SK-N-SH (cell line): ENCODE measurements at regions not wholly inside any gene's neighbourhood (a gene's known extent, or its start where the extent isn't known, plus 50 kb on each side); places are given as distances from the start of the nearest gene placed in this dataset.

Experiments used
- CTCF ChIA-PET: fragments of 300-600, 350-600 bp; formaldehyde crosslinking; extraction: SDS; loops from one replicate; lab custom pipeline; 2021; lab: Yijun Ruan, JAX
- POLR2A ChIA-PET: fragments of 350-600 bp; sonication (Branson Sonifier 250); formaldehyde crosslinking; extraction: SDS; loops from one replicate; lab custom pipeline; 2020; ENCODE audit warnings: antibody characterized with exemption, inconsistent platforms; lab: Yijun Ruan, JAX
- DNase-seq: peaks from one replicate; pipeline ENCODE4 v3.0.0; 2012
- H2AFZ ChIP-seq: fragments of 200-600 bp; sonication (generic); 2 replicates; pipeline ENCODE4 v1.8.1; 2016; ENCODE audit warnings: antibody characterized with exemption, mild to moderate bottlenecking, low read depth
- H3F3A ChIP-seq: fragments of 200-600 bp; sonication (generic); replicated peaks from 2 replicates; pipeline ENCODE3; 2016; ENCODE audit warnings: antibody characterized with exemption, mild to moderate bottlenecking; ENCODE audit not compliant: insufficient read depth
- H3K27ac ChIP-seq, 2 experiments: fragments of 200-500 bp in 1 of 2; fragments of 200-600 bp in 1 of 2; sonication (Bioruptor generic) in 1 of 2; sonication (generic), shearing (Covaris generic) in 1 of 2; 2 replicates each; pipeline versions ENCODE4 v1.5.1 to v1.6.1; 2014 to 2016; ENCODE audit warnings: low read depth in 2 of 2, inconsistent platforms in 1 of 2, low read length in 1 of 2, mild to moderate bottlenecking in 1 of 2, mixed read lengths in 1 of 2
- H3K27me3 ChIP-seq: fragments of 200-600 bp; sonication (generic), shearing (Covaris generic); 2 replicates; pipeline ENCODE4 v1.6.1; 2016; ENCODE audit warnings: mixed run types; ENCODE audit not compliant: insufficient read depth
- H3K36me3 ChIP-seq, 2 experiments: fragments of 200-500 bp in 1 of 2; fragments of 200-600 bp in 1 of 2; sonication (Bioruptor generic) in 1 of 2; sonication (generic) in 1 of 2; replicated peaks in 1 of 2; 2 replicates each; pipeline versions ENCODE3 to v1.5.1; 2014 to 2016; ENCODE audit warnings: low read length in 1 of 2, mild to moderate bottlenecking in 1 of 2; ENCODE audit not compliant: insufficient read depth in 2 of 2, control insufficient read depth in 1 of 2
- H3K4me1 ChIP-seq, 2 experiments: fragments of 200-500 bp in 1 of 2; fragments of 200-600 bp in 1 of 2; sonication (Bioruptor generic) in 1 of 2; sonication (generic), shearing (Covaris generic) in 1 of 2; 2 replicates each; pipeline versions ENCODE4 v1.5.1 to v1.6.1; 2014 to 2016; ENCODE audit warnings: low read depth in 1 of 2, low read length in 1 of 2, mixed run types in 1 of 2; ENCODE audit not compliant: insufficient read depth in 2 of 2, control insufficient read depth in 1 of 2
- H3K4me2 ChIP-seq: fragments of 200-600 bp; sonication (generic), shearing (Covaris generic); 2 replicates; pipeline ENCODE4 v1.6.1; 2017; ENCODE audit warnings: mixed run types
- H3K4me3 ChIP-seq, 2 experiments: fragments of 200-500 bp in 1 of 2; fragments of 200-600 bp in 1 of 2; sonication (Bioruptor generic) in 1 of 2; sonication (generic), shearing (Covaris generic) in 1 of 2; 2 replicates each; pipeline versions ENCODE4 v1.5.1 to v1.8.1; 2014 to 2016; ENCODE audit warnings: low read depth in 2 of 2, inconsistent platforms in 1 of 2, low read length in 1 of 2, mild to moderate bottlenecking in 1 of 2, mixed read lengths in 1 of 2, moderate library complexity in 1 of 2
- H3K79me2 ChIP-seq: fragments of 200-600 bp; sonication (generic); 2 replicates; pipeline ENCODE4 v1.8.1; 2017; ENCODE audit warnings: mild to moderate bottlenecking; ENCODE audit not compliant: insufficient read depth
- H3K9ac ChIP-seq: fragments of 200-600 bp; sonication (generic); 2 replicates; pipeline ENCODE4 v1.6.1; 2017; ENCODE audit warnings: mixed run types
- H3K9me2 ChIP-seq: fragments of 200-600 bp; sonication (generic); 2 replicates; pipeline ENCODE4 v1.6.1; 2017; ENCODE audit warnings: mixed run types
- H3K9me3 ChIP-seq: fragments of 200-600 bp; sonication (generic); 2 replicates; pipeline ENCODE4 v1.6.1; 2017; ENCODE audit warnings: mixed run types, mild to moderate bottlenecking, moderate library complexity
- H4K20me1 ChIP-seq: fragments of 200-600 bp; sonication (generic); 2 replicates; pipeline ENCODE4 v1.6.1; 2017; ENCODE audit warnings: mild to moderate bottlenecking, mixed run types; ENCODE audit not compliant: insufficient read depth
- ELF1 ChIP-seq: IDR thresholded peaks from 2 replicates; pipeline ENCODE4 v1.4.0; 2012
- GABPA ChIP-seq: IDR thresholded peaks from 2 replicates; pipeline ENCODE4 v1.4.0; 2012; ENCODE audit warnings: low read depth, mild to moderate bottlenecking
- MAX ChIP-seq: IDR thresholded peaks from 2 replicates; pipeline ENCODE4 v1.4.0; 2012; ENCODE audit warnings: low read depth
- MEF2A ChIP-seq: IDR thresholded peaks from 2 replicates; pipeline ENCODE4 v1.4.0; 2012; ENCODE audit warnings: low read depth, borderline replicate concordance
- NRF1 ChIP-seq: IDR thresholded peaks from 2 replicates; pipeline ENCODE4 v1.6.1; 2012; ENCODE audit warnings: low read depth, mild to moderate bottlenecking, low read length
- PBX3 ChIP-seq: IDR thresholded peaks from 2 replicates; pipeline ENCODE4; 2012
- RAD21 ChIP-seq: IDR thresholded peaks from 2 replicates; pipeline ENCODE4 v1.6.1; 2012; ENCODE audit warnings: mild to moderate bottlenecking, low read length
- SIN3A ChIP-seq: IDR thresholded peaks from 2 replicates; pipeline ENCODE4 v1.6.1; 2012; ENCODE audit warnings: low read depth, mild to moderate bottlenecking, low read length, moderate library complexity, borderline replicate concordance
- SMC3 ChIP-seq: IDR thresholded peaks from 2 replicates; pipeline ENCODE4 v1.6.1; 2012; ENCODE audit warnings: low read depth, low read length, improper control_type of control experiment
- TAF1 ChIP-seq: IDR thresholded peaks from 2 replicates; pipeline ENCODE4 v1.6.1; 2012; ENCODE audit warnings: low read depth, mild to moderate bottlenecking, low read length, moderate library complexity, borderline replicate concordance
- TEAD4 ChIP-seq: IDR thresholded peaks from 2 replicates; pipeline ENCODE4 v1.4.0; 2012; ENCODE audit warnings: mild to moderate bottlenecking, borderline replicate concordance; ENCODE audit not compliant: insufficient read depth
- USF1 ChIP-seq: IDR thresholded peaks from 2 replicates; pipeline ENCODE4 v1.4.0; 2012; ENCODE audit warnings: low read depth, borderline replicate concordance
- ZBTB33 ChIP-seq: IDR thresholded peaks from 2 replicates; pipeline ENCODE4 v1.4.0; 2012; ENCODE audit warnings: low read depth, borderline replicate concordance
- WGBS: methylation state at CpG from one replicate; pipeline ENCODE4 v1.1.6; 2017; ENCODE audit warnings: low lambda C conversion rate; 5-methylcytosine and 5-hydroxymethylcytosine counted together

- no peaks in the 10 kb centered on the region for H3K4me1 ChIP-seq
- no peaks in the 10 kb centered on the region; the same call in 1 of the 2 replicates for H3K27me3 ChIP-seq
- no peak for DNase-seq
- no peaks in the 10 kb centered on the region for H3K9me2 ChIP-seq
- no peaks in the 10 kb centered on the region for H3K36me3 ChIP-seq
- no peaks in the 10 kb centered on the region for H4K20me1 ChIP-seq
- 14% methylated on average over 5 of the region's 5 CpGs for WGBS
- no peaks in the 10 kb centered on the region; the same call in 1 of the 2 replicates for H3K9me3 ChIP-seq
- no peak overlapping the region for H3K4me3 ChIP-seq
- H3F3A ChIP-seq = no peaks in the 10 kb centered on the region
- no peaks in the 10 kb centered on the region for H3K79me2 ChIP-seq
- no peak for TF ChIP-seq RAD21
- TF ChIP-seq GABPA = no peak
- no peak for TF ChIP-seq TAF1
- no peak for TF ChIP-seq SIN3A
- TF ChIP-seq USF1 = no peak
- TF ChIP-seq TEAD4 = no peak
- TF ChIP-seq MAX = no peak
- no peak for TF ChIP-seq SMC3
- no peak for TF ChIP-seq MEF2A
- no peak for TF ChIP-seq ELF1
- TF ChIP-seq PBX3 = no peak
- TF ChIP-seq ZBTB33 = no peak
- TF ChIP-seq, all 33 proteins: peak for 0
- CTCF ChIA-PET = no interaction called here
- POLR2A ChIA-PET = no interaction called here
- H2AFZ ChIP-seq = no peak overlapping the region
- no peak overlapping the region for H3K27ac ChIP-seq
- H3K4me2 ChIP-seq = no peak overlapping the region
- H3K9ac ChIP-seq = no peak overlapping the region
Measured at GRCh38 chr17:14547016-14547415, 246.1 kb downstream of the HS3ST3B1 start.

GRCh38 chr17:14545156-14545906, 244.4 kb downstream of the HS3ST3B1 start:
- H3K4me3 ChIP-seq = no peak overlapping the region
- no peak overlapping the region for H3K27ac ChIP-seq
- no peak for DNase-seq
- no peak overlapping the region for H3K9ac ChIP-seq
- H3K4me1 ChIP-seq = no peaks in the 10 kb centered on the region
- H4K20me1 ChIP-seq = no peaks in the 10 kb centered on the region
- no peaks in the 10 kb centered on the region; the same call in 1 of the 2 replicates for H3K9me3 ChIP-seq
- H3K9me2 ChIP-seq = no peaks in the 10 kb centered on the region
- ChIA-PET CTCF (no interaction called here), POLR2A (no interaction called here)
- H2AFZ ChIP-seq = no peak overlapping the region
- WGBS = 19% methylated on average over 13 of the region's 16 CpGs
- H3K27me3 ChIP-seq = no peaks in the 10 kb centered on the region
- no peak overlapping the region for H3K4me2 ChIP-seq
- no peaks in the 10 kb centered on the region for H3K79me2 ChIP-seq
- TF ChIP-seq NRF1 = no peak
- no peaks in the 10 kb centered on the region for H3F3A ChIP-seq
- H3K36me3 ChIP-seq = no peaks in the 10 kb centered on the region
